ENCODE measurements at regions not wholly inside any gene's neighbourhood (a gene's known extent, or its start where the extent isn't known, plus 50 kb on each side); places are given as distances from the start of the nearest gene placed in this dataset.

DNA sequence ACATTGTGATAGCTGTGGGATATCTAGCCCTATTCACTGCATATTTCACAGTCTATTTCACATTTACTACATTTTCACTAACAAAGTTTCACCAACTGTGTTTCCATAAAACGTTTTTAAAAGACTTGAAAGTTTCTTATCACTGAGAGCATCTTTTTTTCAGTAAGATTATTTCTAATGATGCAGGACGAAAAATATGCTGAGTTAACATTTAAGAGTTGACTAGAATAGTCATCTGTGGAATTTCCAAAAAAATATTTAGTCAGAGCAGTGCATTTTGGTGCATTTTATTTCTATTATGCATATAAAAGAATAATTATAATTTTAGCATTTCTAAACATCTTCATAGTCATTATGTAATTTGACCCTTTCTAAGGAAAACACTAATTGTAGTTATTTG is 143.8 kb upstream of the CLEC14A start:
- DNase-seq, result no peak
- no peaks in the 10 kb centered on the region for H3K36me3 ChIP-seq (ENCODE audit: control insufficient read depth, insufficient read depth, low read length)
- H3K27me3 ChIP-seq (replicated peaks; ENCODE audit: control insufficient read depth, insufficient read depth, low read length, poor library complexity, severe bottlenecking), result no peaks in the 10 kb centered on the region
- H3K4me3 ChIP-seq (ENCODE audit: insufficient read depth, low read depth, low read length, poor library complexity, severe bottlenecking), result no peak overlapping the region
- H3K9me3 ChIP-seq (ENCODE audit: control insufficient read depth, low read length), result no peaks in the 10 kb centered on the region
- H3K4me1 ChIP-seq (ENCODE audit: control insufficient read depth, insufficient read depth, low read length, poor library complexity, severe bottlenecking), result no peaks in the 10 kb centered on the region
- no peak overlapping the region for H3K27ac ChIP-seq (ENCODE audit: insufficient read depth, low read length, poor library complexity, severe bottlenecking)

DNA sequence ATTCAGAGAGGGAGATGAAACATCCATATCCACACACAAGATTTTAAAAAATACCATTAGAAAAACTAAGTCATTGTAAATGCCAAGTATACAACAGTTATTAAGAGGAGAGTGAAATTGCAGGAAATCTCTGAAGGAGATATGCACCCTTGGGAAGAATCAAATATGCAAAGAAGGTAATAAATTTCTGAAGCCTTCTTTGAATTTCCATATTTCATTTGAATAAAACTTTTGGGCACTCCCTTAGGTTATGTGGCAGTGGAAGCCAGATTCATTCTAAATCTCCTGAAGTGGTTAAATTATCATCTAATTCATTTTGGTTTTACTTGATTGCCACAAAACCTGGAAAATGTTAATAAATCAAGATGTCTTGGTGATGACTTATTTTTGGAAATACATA is 138.9 kb upstream of the CLEC14A start:
- no peak for DNase-seq
- Histone ChIP-seq H3K4me1 (ENCODE audit: control insufficient read depth, insufficient read depth, low read length, poor library complexity, severe bottlenecking) (no peaks in the 10 kb centered on the region), H3K4me3 (ENCODE audit: insufficient read depth, low read depth, low read length, poor library complexity, severe bottlenecking) (no peak overlapping the region), H3K9me3 (ENCODE audit: control insufficient read depth, low read length) (no peaks in the 10 kb centered on the region), H3K27me3 (replicated peaks; ENCODE audit: control insufficient read depth, insufficient read depth, low read length, poor library complexity, severe bottlenecking) (no peaks in the 10 kb centered on the region), H3K27ac (ENCODE audit: insufficient read depth, low read length, poor library complexity, severe bottlenecking) (no peak overlapping the region), H3K36me3 (ENCODE audit: control insufficient read depth, insufficient read depth, low read length) (no peaks in the 10 kb centered on the region)

DNA sequence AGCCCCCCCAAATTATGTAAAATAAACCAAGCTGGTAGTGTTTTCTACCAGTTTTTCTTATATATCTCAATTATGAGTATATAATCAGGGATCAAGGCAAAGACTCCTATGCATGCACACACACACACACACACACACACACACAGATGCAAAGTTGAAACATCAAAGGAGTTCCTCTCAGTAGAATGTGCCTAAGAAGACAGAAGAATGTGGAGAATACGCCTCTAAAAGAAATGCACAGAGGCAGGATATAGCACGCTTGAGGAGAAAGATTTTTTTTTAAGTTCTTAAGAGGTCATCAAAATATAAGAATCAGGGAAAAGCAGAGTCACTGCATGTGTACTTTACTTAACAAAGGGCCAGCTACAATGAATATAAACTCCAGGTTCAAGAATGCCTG is 138.2 kb upstream of the CLEC14A start:
- H3K9me3 ChIP-seq (ENCODE audit: control insufficient read depth, low read length), result no peaks in the 10 kb centered on the region

GRCh38 chr14:38391334-38391733 is 135.4 kb upstream of the CLEC14A start:
- no peak overlapping the region for H3K27ac ChIP-seq (ENCODE audit: insufficient read depth, low read length, poor library complexity, severe bottlenecking)
- no peaks in the 10 kb centered on the region for H3K4me1 ChIP-seq (ENCODE audit: control insufficient read depth, insufficient read depth, low read length, poor library complexity, severe bottlenecking)
- H3K4me3 ChIP-seq (ENCODE audit: insufficient read depth, low read depth, low read length, poor library complexity, severe bottlenecking), result no peak overlapping the region
- no peak for DNase-seq
- H3K9me3 ChIP-seq (ENCODE audit: control insufficient read depth, low read length), result no peaks in the 10 kb centered on the region
- no peaks in the 10 kb centered on the region for H3K27me3 ChIP-seq (replicated peaks; ENCODE audit: control insufficient read depth, insufficient read depth, low read length, poor library complexity, severe bottlenecking)
- no peaks in the 10 kb centered on the region for H3K36me3 ChIP-seq (ENCODE audit: control insufficient read depth, insufficient read depth, low read length)

More for the DNA sequence above, 138.2 kb upstream of the CLEC14A start:
- DNase-seq, result no peak
- H3K36me3 ChIP-seq (ENCODE audit: control insufficient read depth, insufficient read depth, low read length), result no peaks in the 10 kb centered on the region
- H3K4me3 ChIP-seq (ENCODE audit: insufficient read depth, low read depth, low read length, poor library complexity, severe bottlenecking), result no peak overlapping the region
- no peaks in the 10 kb centered on the region for H3K27me3 ChIP-seq (replicated peaks; ENCODE audit: control insufficient read depth, insufficient read depth, low read length, poor library complexity, severe bottlenecking)
- no peak overlapping the region for H3K27ac ChIP-seq (ENCODE audit: insufficient read depth, low read length, poor library complexity, severe bottlenecking)
- no peaks in the 10 kb centered on the region for H3K4me1 ChIP-seq (ENCODE audit: control insufficient read depth, insufficient read depth, low read length, poor library complexity, severe bottlenecking)

GRCh38 chr14:38389681-38390080 is 133.8 kb upstream of the CLEC14A start:
- no peak overlapping the region for H3K4me3 ChIP-seq (ENCODE audit: insufficient read depth, low read depth, low read length, poor library complexity, severe bottlenecking)
- H3K4me1 ChIP-seq (ENCODE audit: control insufficient read depth, insufficient read depth, low read length, poor library complexity, severe bottlenecking), result no peaks in the 10 kb centered on the region
- H3K27me3 ChIP-seq (replicated peaks; ENCODE audit: control insufficient read depth, insufficient read depth, low read length, poor library complexity, severe bottlenecking), result no peaks in the 10 kb centered on the region
- DNase-seq, result no peak
- no peaks in the 10 kb centered on the region for H3K9me3 ChIP-seq (ENCODE audit: control insufficient read depth, low read length)
- H3K36me3 ChIP-seq (ENCODE audit: control insufficient read depth, insufficient read depth, low read length), result no peaks in the 10 kb centered on the region
- H3K27ac ChIP-seq (ENCODE audit: insufficient read depth, low read length, poor library complexity, severe bottlenecking), result no peak overlapping the region

GRCh38 chr14:38387821-38388220 is 131.9 kb upstream of the CLEC14A start:
- H3K4me1 ChIP-seq (ENCODE audit: control insufficient read depth, insufficient read depth, low read length, poor library complexity, severe bottlenecking), result no peaks in the 10 kb centered on the region
- no peaks in the 10 kb centered on the region for H3K36me3 ChIP-seq (ENCODE audit: control insufficient read depth, insufficient read depth, low read length)
- H3K27me3 ChIP-seq (replicated peaks; ENCODE audit: control insufficient read depth, insufficient read depth, low read length, poor library complexity, severe bottlenecking), result no peaks in the 10 kb centered on the region
- no peak for DNase-seq
- no peak overlapping the region for H3K27ac ChIP-seq (ENCODE audit: insufficient read depth, low read length, poor library complexity, severe bottlenecking)
- no peak overlapping the region for H3K4me3 ChIP-seq (ENCODE audit: insufficient read depth, low read depth, low read length, poor library complexity, severe bottlenecking)
- H3K9me3 ChIP-seq (ENCODE audit: control insufficient read depth, low read length), result no peaks in the 10 kb centered on the region

DNA sequence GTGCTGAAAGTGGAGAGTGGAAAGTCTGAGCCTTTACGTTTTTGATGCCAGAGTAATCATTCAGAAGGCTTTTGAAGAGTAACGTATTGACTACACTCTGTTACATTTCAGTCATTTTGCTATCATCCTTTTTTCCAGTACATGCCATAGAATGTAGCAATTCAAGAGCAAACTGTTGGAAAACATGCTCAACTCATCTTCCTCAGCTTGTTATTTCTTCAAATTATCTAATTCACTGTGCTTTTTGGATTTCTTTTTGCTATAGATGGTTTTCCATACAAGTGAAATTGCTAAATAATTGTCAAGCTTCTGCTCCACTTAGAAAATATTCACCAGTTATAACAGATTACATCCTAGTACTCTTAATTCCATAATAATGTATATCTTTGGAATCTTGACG is 129.9 kb upstream of the CLEC14A start:
- Histone ChIP-seq H3K27me3 (replicated peaks; ENCODE audit: control insufficient read depth, insufficient read depth, low read length, poor library complexity, severe bottlenecking) (no peaks in the 10 kb centered on the region), H3K27ac (ENCODE audit: insufficient read depth, low read length, poor library complexity, severe bottlenecking) (no peak overlapping the region), H3K9me3 (ENCODE audit: control insufficient read depth, low read length) (no peaks in the 10 kb centered on the region), H3K36me3 (ENCODE audit: control insufficient read depth, insufficient read depth, low read length) (no peaks in the 10 kb centered on the region), H3K4me1 (ENCODE audit: control insufficient read depth, insufficient read depth, low read length, poor library complexity, severe bottlenecking) (no peaks in the 10 kb centered on the region), H3K4me3 (ENCODE audit: insufficient read depth, low read depth, low read length, poor library complexity, severe bottlenecking) (no peak overlapping the region)
- no peak for DNase-seq

GRCh38 chr14:38385343-38385742 is 129.4 kb upstream of the CLEC14A start:
- no peak overlapping the region for H3K4me3 ChIP-seq (ENCODE audit: insufficient read depth, low read depth, low read length, poor library complexity, severe bottlenecking)
- no peaks in the 10 kb centered on the region for H3K36me3 ChIP-seq (ENCODE audit: control insufficient read depth, insufficient read depth, low read length)
- H3K4me1 ChIP-seq (ENCODE audit: control insufficient read depth, insufficient read depth, low read length, poor library complexity, severe bottlenecking), result no peaks in the 10 kb centered on the region
- no peak overlapping the region for H3K27ac ChIP-seq (ENCODE audit: insufficient read depth, low read length, poor library complexity, severe bottlenecking)
- DNase-seq, result no peak
- no peaks in the 10 kb centered on the region for H3K9me3 ChIP-seq (ENCODE audit: control insufficient read depth, low read length)
- H3K27me3 ChIP-seq (replicated peaks; ENCODE audit: control insufficient read depth, insufficient read depth, low read length, poor library complexity, severe bottlenecking), result no peaks in the 10 kb centered on the region

DNA sequence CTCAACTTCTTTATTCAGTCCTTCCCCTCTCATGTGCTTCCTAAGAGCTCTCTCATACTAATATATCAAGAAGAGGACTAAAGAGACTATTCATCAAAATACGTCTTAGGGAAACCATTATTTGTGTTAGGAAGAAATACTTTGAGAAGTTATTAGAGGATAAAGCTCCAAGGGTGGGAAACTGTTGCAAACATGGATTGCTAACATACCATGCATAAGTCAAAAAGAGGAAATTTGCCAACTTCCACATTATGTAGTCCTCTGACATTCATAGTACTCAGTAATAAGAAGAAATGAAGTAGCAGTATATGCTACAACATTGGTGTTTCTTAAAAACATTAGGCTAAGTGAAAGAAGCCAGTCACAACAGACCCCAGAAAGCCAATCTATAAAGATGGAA is 128.8 kb upstream of the CLEC14A start:
- Histone ChIP-seq H3K27ac (ENCODE audit: insufficient read depth, low read length, poor library complexity, severe bottlenecking) (no peak overlapping the region), H3K36me3 (ENCODE audit: control insufficient read depth, insufficient read depth, low read length) (no peaks in the 10 kb centered on the region), H3K4me3 (ENCODE audit: insufficient read depth, low read depth, low read length, poor library complexity, severe bottlenecking) (no peak overlapping the region), H3K27me3 (replicated peaks; ENCODE audit: control insufficient read depth, insufficient read depth, low read length, poor library complexity, severe bottlenecking) (no peaks in the 10 kb centered on the region), H3K4me1 (ENCODE audit: control insufficient read depth, insufficient read depth, low read length, poor library complexity, severe bottlenecking) (no peaks in the 10 kb centered on the region), H3K9me3 (ENCODE audit: control insufficient read depth, low read length) (no peaks in the 10 kb centered on the region)
- DNase-seq, result no peak

- H3K9me3 ChIP-seq (ENCODE audit: control insufficient read depth, low read length), result no peaks in the 10 kb centered on the region
- H3K27ac ChIP-seq (ENCODE audit: insufficient read depth, low read length, poor library complexity, severe bottlenecking), result no peak overlapping the region
- DNase-seq, result no peak
- no peaks in the 10 kb centered on the region for H3K4me1 ChIP-seq (ENCODE audit: control insufficient read depth, insufficient read depth, low read length, poor library complexity, severe bottlenecking)
- no peaks in the 10 kb centered on the region for H3K36me3 ChIP-seq (ENCODE audit: control insufficient read depth, insufficient read depth, low read length)
- no peak overlapping the region for H3K4me3 ChIP-seq (ENCODE audit: insufficient read depth, low read depth, low read length, poor library complexity, severe bottlenecking)
- H3K27me3 ChIP-seq (replicated peaks; ENCODE audit: control insufficient read depth, insufficient read depth, low read length, poor library complexity, severe bottlenecking), result no peaks in the 10 kb centered on the region
These were observed 112.0 kb upstream of the CLEC14A start for GRCh38 chr14:38367922-38368321.

- H3K36me3 ChIP-seq (ENCODE audit: control insufficient read depth, insufficient read depth, low read length), result no peaks in the 10 kb centered on the region
- no peak for DNase-seq
- H3K4me3 ChIP-seq (ENCODE audit: insufficient read depth, low read depth, low read length, poor library complexity, severe bottlenecking), result no peak overlapping the region
- H3K4me1 ChIP-seq (ENCODE audit: control insufficient read depth, insufficient read depth, low read length, poor library complexity, severe bottlenecking), result no peaks in the 10 kb centered on the region
- no peaks in the 10 kb centered on the region for H3K9me3 ChIP-seq (ENCODE audit: control insufficient read depth, low read length)
- H3K27me3 ChIP-seq (replicated peaks; ENCODE audit: control insufficient read depth, insufficient read depth, low read length, poor library complexity, severe bottlenecking), result no peaks in the 10 kb centered on the region
- no peak overlapping the region for H3K27ac ChIP-seq (ENCODE audit: insufficient read depth, low read length, poor library complexity, severe bottlenecking)
These were observed 110.5 kb upstream of the CLEC14A start for GRCh38 chr14:38366374-38366773.
